Mesothelial cell of epicardium (in vitro differentiated cells): ENCODE measurements at regions not wholly inside any gene's neighbourhood (a gene's known extent, or its start where the extent isn't known, plus 50 kb on each side); places are given as distances from the start of the nearest gene placed in this dataset.

Experiments used
- DNase-seq, 2 experiments: peaks; one replicate each; pipeline ENCODE4 v3.0.0; 2021; ENCODE audit warnings: low spot score in 2 of 2; ENCODE audit not compliant: unreplicated experiment in 2 of 2
- H3K27ac Mint-ChIP-seq: 2 replicates; pipeline ENCODE4 v1.8.0; 2021; ENCODE audit warnings: mixed read lengths
- H3K27me3 Mint-ChIP-seq: 2 replicates; pipeline ENCODE4 v1.8.0; 2021; ENCODE audit warnings: low read depth, mixed read lengths
- H3K36me3 Mint-ChIP-seq: 2 replicates; pipeline ENCODE4 v1.8.0; 2021; ENCODE audit warnings: mixed read lengths
- H3K4me1 Mint-ChIP-seq: 2 replicates; pipeline ENCODE4 v1.8.0; 2021; ENCODE audit warnings: mixed read lengths
- H3K4me3 Mint-ChIP-seq: 2 replicates; pipeline ENCODE4 v1.8.0; 2021; ENCODE audit warnings: mild to moderate bottlenecking, moderate library complexity, mixed read lengths
- H3K9me3 Mint-ChIP-seq: 2 replicates; pipeline ENCODE4 v1.8.0; 2021; ENCODE audit warnings: mixed read lengths
- CTCF ChIP-seq: fragments of 200-600 bp; sonication (generic); IDR thresholded peaks from one replicate; pipeline ENCODE4 v1.5.0; 2021; ENCODE audit warnings: antibody characterized with exemption; ENCODE audit not compliant: unreplicated experiment

GRCh38 chr2:16245481-16246054 is 305.2 kb downstream of the MYCN start:
- no peak for TF ChIP-seq CTCF
- H3K27me3 Mint-ChIP-seq: no peaks in the 10 kb centered on the region
- peaks cover 10% of the 10 kb centered on the region for H3K4me1 Mint-ChIP-seq
- no peak for DNase-seq
- no peak overlapping the region for H3K4me3 Mint-ChIP-seq
- H3K27ac Mint-ChIP-seq: no peak overlapping the region
- no peaks in the 10 kb centered on the region for H3K9me3 Mint-ChIP-seq
- H3K36me3 Mint-ChIP-seq: no peaks in the 10 kb centered on the region

DNA sequence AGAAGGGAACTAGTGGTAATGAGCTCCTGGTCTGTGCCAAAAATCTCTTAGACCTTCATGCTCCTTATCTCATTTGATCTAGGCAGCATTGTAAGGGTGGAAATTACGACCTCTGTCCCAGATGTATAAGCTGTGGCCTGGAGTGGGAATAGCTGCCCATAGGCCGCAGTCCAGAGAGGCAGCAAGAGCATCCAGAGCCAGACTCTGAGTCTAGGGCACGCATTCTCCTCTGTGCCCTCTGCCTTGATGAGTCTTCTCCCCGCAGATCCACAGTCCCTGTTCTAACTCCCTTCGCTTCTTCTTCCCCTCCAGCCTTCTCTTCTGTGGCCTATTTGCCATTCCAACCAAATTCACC is 304.6 kb downstream of the MYCN start:
- no peaks in the 10 kb centered on the region for H3K27me3 Mint-ChIP-seq
- no peak for DNase-seq

GRCh38 chr2:16244153-16244965 is 304.0 kb downstream of the MYCN start:
- no peaks in the 10 kb centered on the region for H3K27me3 Mint-ChIP-seq
- DNase-seq: no peak
- H3K36me3 Mint-ChIP-seq: no peaks in the 10 kb centered on the region
- no peaks in the 10 kb centered on the region for H3K9me3 Mint-ChIP-seq
- H3K4me1 Mint-ChIP-seq: peaks cover 9% of the 10 kb centered on the region
- no peak overlapping the region for H3K4me3 Mint-ChIP-seq
- H3K27ac Mint-ChIP-seq: no peak overlapping the region
- TF ChIP-seq CTCF: no peak

More for the DNA sequence above, 304.6 kb downstream of the MYCN start:
- no peak overlapping the region for H3K27ac Mint-ChIP-seq
- no peak for TF ChIP-seq CTCF
- no peaks in the 10 kb centered on the region for H3K36me3 Mint-ChIP-seq
- H3K9me3 Mint-ChIP-seq: no peaks in the 10 kb centered on the region
- H3K4me3 Mint-ChIP-seq: no peak overlapping the region
- peaks cover 10% of the 10 kb centered on the region for H3K4me1 Mint-ChIP-seq

GRCh38 chr2:16243411-16243996 is 303.2 kb downstream of the MYCN start:
- DNase-seq: no peak

GRCh38 chr2:16242906-16243305 is 302.6 kb downstream of the MYCN start:
- no peak for TF ChIP-seq CTCF
- Mint-ChIP-seq H3K4me3 (no peak overlapping the region), H3K9me3 (no peaks in the 10 kb centered on the region), H3K4me1 (no peaks in the 10 kb centered on the region), H3K27ac (no peak overlapping the region), H3K27me3 (no peaks in the 10 kb centered on the region), H3K36me3 (no peaks in the 10 kb centered on the region)
- DNase-seq: no peak

More at GRCh38 chr2:16243411-16243996, 303.2 kb downstream of the MYCN start:
- H3K4me3 Mint-ChIP-seq: no peak overlapping the region
- no peaks in the 10 kb centered on the region for H3K27me3 Mint-ChIP-seq
- no peak overlapping the region for H3K27ac Mint-ChIP-seq
- peaks cover under 1% of the 10 kb centered on the region for H3K4me1 Mint-ChIP-seq
- TF ChIP-seq CTCF: no peak
- no peaks in the 10 kb centered on the region for H3K36me3 Mint-ChIP-seq
- H3K9me3 Mint-ChIP-seq: no peaks in the 10 kb centered on the region
